Left lung (tissue), 4 donors: ENCODE measurements at regions not wholly inside any gene's neighbourhood (a gene's known extent, or its start where the extent isn't known, plus 50 kb on each side); places are given as distances from the start of the nearest gene placed in this dataset.

ENCODE experiments used
- ATAC-seq: fragments of 200-7000 bp; cut with Tn5 transposase; one replicate; pipeline ENCODE4 v1.9.1; 2020; ENCODE audit warnings: moderate library complexity
- DNase-seq, 4 donors: peaks; one replicate each; pipeline ENCODE4 v3.0.0-alpha.2; 2013 to 2020
- H3K27ac ChIP-seq, 2 donors: fragments of 200-600 bp; sonication (generic) in 1 of 2; one replicate each; pipeline versions ENCODE4 v1.5.0 to v1.8.0; 2020 to 2021
- H3K27me3 ChIP-seq, 2 donors: fragments of 200-600 bp; sonication (generic) in 1 of 2; one replicate each; pipeline versions ENCODE4 v1.5.0 to v1.8.0; 2020 to 2021
- H3K36me3 ChIP-seq, 2 donors: fragments of 200-600 bp; sonication (generic) in 1 of 2; one replicate each; pipeline versions ENCODE4 v1.5.0 to v1.8.0; 2020 to 2021
- H3K4me1 ChIP-seq, 2 donors: fragments of 200-600 bp; one replicate each; pipeline ENCODE4 v1.8.0; 2021
- H3K4me3 ChIP-seq, 2 donors: fragments of 200-600 bp; sonication (generic) in 1 of 2; one replicate each; pipeline versions ENCODE4 v1.5.0 to v1.8.0; 2020 to 2021; ENCODE audit warnings: mild to moderate bottlenecking in 1 of 2
- H3K9me3 ChIP-seq, 2 donors: fragments of 200-600 bp; sonication (generic) in 1 of 2; one replicate each; pipeline versions ENCODE4 v1.5.0 to v1.8.0; 2020 to 2021
- intact Hi-C, 2 donors: fragments of 100-400 bp; cut with DNase I; formaldehyde crosslinking; loops; one replicate each; pipeline versions ENCODE4 v1.11.2 to v1.14.2; 2022
- TF ChIP-seq, protein P1 (sequence below), 2 donors: fragments of 200-600 bp; sonication (generic) in 1 of 2; IDR thresholded peaks; one replicate each; pipeline versions ENCODE4 v1.5.0 to v1.8.0; 2021; ENCODE audit warnings: antibody characterized with exemption in 2 of 2
- donor health status: DM: no; HTN: yes; CAD: no.
- donor health status: DM: no; HTN: no; CAD: no.

DNA sequence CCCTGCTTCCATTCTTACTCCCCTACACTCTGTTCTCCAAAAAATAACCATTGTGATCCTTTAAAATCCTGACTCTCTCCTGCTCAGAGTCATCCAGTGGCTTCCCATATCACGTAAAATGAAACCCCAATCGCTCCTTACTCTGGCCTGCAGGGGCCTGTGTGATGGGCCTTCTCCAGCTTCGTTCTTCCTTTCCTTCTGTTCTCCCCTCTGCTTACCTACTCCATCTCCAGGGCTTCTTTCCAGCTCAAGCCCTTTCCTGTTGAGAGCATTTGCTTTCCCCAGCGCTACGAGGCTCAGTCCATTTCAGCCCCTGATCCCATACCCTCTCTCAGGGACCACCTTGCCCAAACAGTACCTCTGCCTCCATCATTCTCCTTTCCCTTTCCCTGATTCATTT is 144.4 kb upstream of the ARHGAP5 start:
- H3K4me3 ChIP-seq, result no peak overlapping the region
- no peaks in the 10 kb centered on the region for H3K36me3 ChIP-seq
- intact Hi-C loops, result no loop called here
- no peak for DNase-seq
- no peak for ATAC-seq
- H3K27me3 ChIP-seq, result no peaks in the 10 kb centered on the region
- H3K9me3 ChIP-seq, result no peaks in the 10 kb centered on the region
- TF ChIP-seq, protein P1, sequence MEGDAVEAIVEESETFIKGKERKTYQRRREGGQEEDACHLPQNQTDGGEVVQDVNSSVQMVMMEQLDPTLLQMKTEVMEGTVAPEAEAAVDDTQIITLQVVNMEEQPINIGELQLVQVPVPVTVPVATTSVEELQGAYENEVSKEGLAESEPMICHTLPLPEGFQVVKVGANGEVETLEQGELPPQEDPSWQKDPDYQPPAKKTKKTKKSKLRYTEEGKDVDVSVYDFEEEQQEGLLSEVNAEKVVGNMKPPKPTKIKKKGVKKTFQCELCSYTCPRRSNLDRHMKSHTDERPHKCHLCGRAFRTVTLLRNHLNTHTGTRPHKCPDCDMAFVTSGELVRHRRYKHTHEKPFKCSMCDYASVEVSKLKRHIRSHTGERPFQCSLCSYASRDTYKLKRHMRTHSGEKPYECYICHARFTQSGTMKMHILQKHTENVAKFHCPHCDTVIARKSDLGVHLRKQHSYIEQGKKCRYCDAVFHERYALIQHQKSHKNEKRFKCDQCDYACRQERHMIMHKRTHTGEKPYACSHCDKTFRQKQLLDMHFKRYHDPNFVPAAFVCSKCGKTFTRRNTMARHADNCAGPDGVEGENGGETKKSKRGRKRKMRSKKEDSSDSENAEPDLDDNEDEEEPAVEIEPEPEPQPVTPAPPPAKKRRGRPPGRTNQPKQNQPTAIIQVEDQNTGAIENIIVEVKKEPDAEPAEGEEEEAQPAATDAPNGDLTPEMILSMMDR (IDR thresholded peaks at IDR 0.05), result no peak
- no peak overlapping the region for H3K27ac ChIP-seq
- no peaks in the 10 kb centered on the region for H3K4me1 ChIP-seq

DNA sequence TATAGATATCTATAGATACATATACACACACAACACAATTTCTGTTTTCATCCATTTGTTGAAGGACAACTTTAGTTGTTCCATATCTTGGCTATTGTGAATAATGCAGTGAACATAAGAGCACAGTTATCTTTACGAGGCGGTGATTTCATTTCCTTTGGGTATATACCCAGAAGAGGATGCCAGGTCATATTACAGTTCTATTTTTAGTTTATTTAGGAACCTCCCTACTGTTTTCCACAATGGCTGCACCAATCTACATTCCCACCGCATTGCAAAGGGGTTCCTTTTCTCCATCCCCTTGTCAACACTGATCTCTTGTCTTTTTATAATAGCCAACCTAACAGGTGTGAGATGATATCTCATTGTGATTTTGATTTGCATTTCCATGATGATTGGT is 143.4 kb upstream of the ARHGAP5 start:
- Histone ChIP-seq H3K27ac (no peak overlapping the region), H3K27me3 (no peaks in the 10 kb centered on the region), H3K9me3 (no peaks in the 10 kb centered on the region), H3K4me3 (no peak overlapping the region), H3K36me3 (no peaks in the 10 kb centered on the region), H3K4me1 (no peaks in the 10 kb centered on the region)
- TF ChIP-seq, protein P1 (IDR thresholded peaks at IDR 0.05), result no peak
- intact Hi-C loops, result no loop called here
- no peak for ATAC-seq
- DNase-seq, result no peak

GRCh38 chr14:31934767-31935266 is 142.3 kb upstream of the ARHGAP5 start:
- Histone ChIP-seq H3K27me3 (no peaks in the 10 kb centered on the region), H3K4me1 (no peaks in the 10 kb centered on the region), H3K4me3 (no peak overlapping the region), H3K9me3 (no peaks in the 10 kb centered on the region), H3K36me3 (no peaks in the 10 kb centered on the region), H3K27ac (no peak overlapping the region)
- intact Hi-C loops, result no loop called here
- ATAC-seq, result peak; percentile 67
- DNase-seq, result peak in 2 of 4 donors; percentile 42 to 79
- TF ChIP-seq, protein P1 (IDR thresholded peaks at IDR 0.05), result peak in 1 of 2 donors; percentile 30

- TF ChIP-seq, protein P1 (IDR thresholded peaks at IDR 0.05), result no peak
- ATAC-seq, result no peak
These were observed 141.7 kb upstream of the ARHGAP5 start for GRCh38 chr14:31935391-31935790.

DNA sequence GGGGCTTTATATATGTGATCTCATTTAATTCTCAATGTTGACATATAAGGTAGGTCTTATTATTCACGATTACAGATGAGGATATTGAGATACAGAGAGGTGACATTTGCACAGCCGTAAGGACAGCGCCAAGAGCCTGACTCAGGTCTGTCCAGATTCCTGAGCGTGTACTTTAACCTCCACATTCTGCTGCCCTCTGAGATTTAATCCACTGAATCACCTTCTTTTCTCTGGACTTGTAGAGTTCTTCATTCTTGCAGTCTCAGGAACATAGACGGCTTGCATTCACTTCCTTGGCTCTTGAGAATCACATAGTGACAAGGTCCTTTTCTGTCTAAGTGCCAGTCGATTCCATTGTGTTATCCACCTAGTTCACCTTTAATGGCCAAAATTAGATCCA is 141.0 kb upstream of the ARHGAP5 start:
- no peak overlapping the region for H3K4me3 ChIP-seq
- H3K9me3 ChIP-seq, result no peaks in the 10 kb centered on the region
- TF ChIP-seq, protein P1 (IDR thresholded peaks at IDR 0.05), result no peak
- intact Hi-C loops, result no loop called here
- no peak for DNase-seq
- no peaks in the 10 kb centered on the region for H3K27me3 ChIP-seq
- no peak for ATAC-seq
- H3K27ac ChIP-seq, result no peak overlapping the region
- no peaks in the 10 kb centered on the region for H3K36me3 ChIP-seq
- H3K4me1 ChIP-seq, result no peaks in the 10 kb centered on the region

More at GRCh38 chr14:31935391-31935790, 141.7 kb upstream of the ARHGAP5 start:
- Histone ChIP-seq H3K4me3 (no peak overlapping the region), H3K4me1 (no peaks in the 10 kb centered on the region), H3K27ac (no peak overlapping the region), H3K27me3 (no peaks in the 10 kb centered on the region), H3K9me3 (no peaks in the 10 kb centered on the region), H3K36me3 (no peaks in the 10 kb centered on the region)
- no peak for DNase-seq
- intact Hi-C loops, result no loop called here
